Nephron progenitor cell (in vitro differentiated cells): ENCODE measurements at regions not wholly inside any gene's neighbourhood (a gene's known extent, or its start where the extent isn't known, plus 50 kb on each side); places are given as distances from the start of the nearest gene placed in this dataset.

Experiments
- DNase-seq: peaks from one replicate; pipeline ENCODE4 v3.0.0; 2021
- H3K27ac Mint-ChIP-seq: 2 replicates; pipeline ENCODE4 v1.8.0; 2021; ENCODE audit warnings: mild to moderate bottlenecking, moderate library complexity, mixed read lengths
- H3K27me3 Mint-ChIP-seq: 2 replicates; pipeline ENCODE4 v1.8.0; 2021; ENCODE audit warnings: mild to moderate bottlenecking, low read depth, mixed read lengths; ENCODE audit not compliant: poor library complexity
- H3K36me3 Mint-ChIP-seq: 2 replicates; pipeline ENCODE4 v1.8.0; 2021; ENCODE audit warnings: low read depth, mixed read lengths
- H3K4me1 Mint-ChIP-seq: 2 replicates; pipeline ENCODE4 v1.8.0; 2021; ENCODE audit warnings: mixed read lengths
- H3K4me3 Mint-ChIP-seq: 2 replicates; pipeline ENCODE4 v1.8.0; 2021; ENCODE audit warnings: mild to moderate bottlenecking, moderate library complexity, mixed read lengths
- H3K9me3 Mint-ChIP-seq: 2 replicates; pipeline ENCODE4 v1.8.0; 2021; ENCODE audit warnings: mild to moderate bottlenecking, moderate library complexity, mixed read lengths
- TF ChIP-seq, protein P1 (sequence below): fragments of 200-600 bp; sonication (generic); IDR thresholded peaks from 2 replicates; pipeline ENCODE4 v1.5.0; 2021; ENCODE audit warnings: antibody characterized with exemption

- TF ChIP-seq, protein P1, sequence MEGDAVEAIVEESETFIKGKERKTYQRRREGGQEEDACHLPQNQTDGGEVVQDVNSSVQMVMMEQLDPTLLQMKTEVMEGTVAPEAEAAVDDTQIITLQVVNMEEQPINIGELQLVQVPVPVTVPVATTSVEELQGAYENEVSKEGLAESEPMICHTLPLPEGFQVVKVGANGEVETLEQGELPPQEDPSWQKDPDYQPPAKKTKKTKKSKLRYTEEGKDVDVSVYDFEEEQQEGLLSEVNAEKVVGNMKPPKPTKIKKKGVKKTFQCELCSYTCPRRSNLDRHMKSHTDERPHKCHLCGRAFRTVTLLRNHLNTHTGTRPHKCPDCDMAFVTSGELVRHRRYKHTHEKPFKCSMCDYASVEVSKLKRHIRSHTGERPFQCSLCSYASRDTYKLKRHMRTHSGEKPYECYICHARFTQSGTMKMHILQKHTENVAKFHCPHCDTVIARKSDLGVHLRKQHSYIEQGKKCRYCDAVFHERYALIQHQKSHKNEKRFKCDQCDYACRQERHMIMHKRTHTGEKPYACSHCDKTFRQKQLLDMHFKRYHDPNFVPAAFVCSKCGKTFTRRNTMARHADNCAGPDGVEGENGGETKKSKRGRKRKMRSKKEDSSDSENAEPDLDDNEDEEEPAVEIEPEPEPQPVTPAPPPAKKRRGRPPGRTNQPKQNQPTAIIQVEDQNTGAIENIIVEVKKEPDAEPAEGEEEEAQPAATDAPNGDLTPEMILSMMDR: no peak
- H3K4me3 Mint-ChIP-seq: no peak overlapping the region
- no peak overlapping the region for H3K27ac Mint-ChIP-seq
- no peaks in the 10 kb centered on the region for H3K36me3 Mint-ChIP-seq
- H3K9me3 Mint-ChIP-seq: peaks cover 4% of the 10 kb centered on the region
- DNase-seq: no peak
- peaks cover 47% of the 10 kb centered on the region for H3K4me1 Mint-ChIP-seq
- H3K27me3 Mint-ChIP-seq: peaks cover 7% of the 10 kb centered on the region
Observed at GRCh38 chr5:167968837-167969236, 322.6 kb upstream of the WWC1 start.

DNA sequence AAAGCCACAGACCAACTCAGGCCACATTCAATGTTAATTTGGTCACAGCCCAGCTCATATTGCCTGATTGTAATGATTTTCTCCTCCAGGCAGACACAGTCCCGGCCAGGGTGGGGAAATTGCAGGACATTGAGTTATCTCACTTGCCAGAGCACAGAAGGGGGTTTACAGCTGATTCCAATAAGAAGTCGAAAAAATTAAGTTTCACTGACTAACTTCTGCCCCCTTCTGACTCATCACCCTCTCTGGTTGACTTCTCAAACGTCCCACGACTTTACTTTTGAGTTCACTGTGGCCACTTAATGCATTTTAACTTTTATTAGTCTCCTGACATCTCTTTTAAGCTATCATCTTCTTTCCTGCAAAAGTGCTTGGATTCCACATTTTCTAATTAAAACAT lies 321.4 kb upstream of the WWC1 start:
- no peak for DNase-seq
- Mint-ChIP-seq H3K27me3 (peaks cover 7% of the 10 kb centered on the region), H3K9me3 (peaks cover 4% of the 10 kb centered on the region), H3K27ac (no peak overlapping the region), H3K4me3 (no peak overlapping the region), H3K36me3 (no peaks in the 10 kb centered on the region), H3K4me1 (peaks cover 36% of the 10 kb centered on the region)
- TF ChIP-seq, protein P1: no peak

DNA sequence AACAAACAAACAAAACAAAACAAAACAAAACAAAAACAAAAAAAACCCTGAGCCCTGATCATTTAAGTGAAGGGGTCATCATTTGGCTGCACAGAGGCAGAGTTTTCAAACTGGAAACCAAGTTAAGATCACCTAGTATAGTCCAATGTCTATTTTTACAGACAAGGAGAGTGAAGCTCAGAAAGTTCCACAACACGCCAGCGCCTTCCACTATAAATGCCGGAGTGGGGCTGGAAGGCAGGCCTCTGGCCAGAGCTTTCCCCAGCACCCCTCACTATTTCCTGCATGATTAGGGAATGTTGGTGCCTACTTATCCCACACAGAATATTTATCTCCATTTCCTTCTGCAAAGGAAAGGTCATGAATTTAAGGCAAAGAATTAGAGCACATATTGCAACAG lies 319.7 kb upstream of the WWC1 start:
- H3K4me1 Mint-ChIP-seq: peaks cover 24% of the 10 kb centered on the region
- H3K27ac Mint-ChIP-seq: no peak overlapping the region
- H3K9me3 Mint-ChIP-seq: peaks cover 4% of the 10 kb centered on the region
- DNase-seq: no peak
- H3K4me3 Mint-ChIP-seq: no peak overlapping the region
- peaks cover 7% of the 10 kb centered on the region for H3K27me3 Mint-ChIP-seq
- H3K36me3 Mint-ChIP-seq: no peaks in the 10 kb centered on the region
- TF ChIP-seq, protein P1: no peak

- Mint-ChIP-seq H3K4me1 (peaks cover 10% of the 10 kb centered on the region), H3K9me3 (peaks cover 4% of the 10 kb centered on the region), H3K4me3 (no peak overlapping the region), H3K36me3 (no peaks in the 10 kb centered on the region), H3K27me3 (peaks cover 7% of the 10 kb centered on the region), H3K27ac (no peak overlapping the region)
- DNase-seq: no peak
- TF ChIP-seq, protein P1: no peak
Observed at GRCh38 chr5:167973126-167973525, 318.3 kb upstream of the WWC1 start.

- Mint-ChIP-seq H3K27me3 (peaks cover 6% of the 10 kb centered on the region), H3K36me3 (no peaks in the 10 kb centered on the region), H3K27ac (peak overlapping the region; percentile 30), H3K9me3 (peaks cover 3% of the 10 kb centered on the region), H3K4me3 (no peak overlapping the region), H3K4me1 (peaks cover 25% of the 10 kb centered on the region)
- TF ChIP-seq, protein P1: no peak
- no peak for DNase-seq
Observed at GRCh38 chr5:167984951-167985350, 306.5 kb upstream of the WWC1 start.

GRCh38 chr5:167985373-167985772 lies 306.1 kb upstream of the WWC1 start:
- no peak overlapping the region for H3K4me3 Mint-ChIP-seq
- H3K27ac Mint-ChIP-seq: no peak overlapping the region
- peaks cover 25% of the 10 kb centered on the region for H3K4me1 Mint-ChIP-seq
- no peak for DNase-seq
- H3K9me3 Mint-ChIP-seq: peaks cover 3% of the 10 kb centered on the region
- no peaks in the 10 kb centered on the region for H3K36me3 Mint-ChIP-seq
- TF ChIP-seq, protein P1: no peak
- H3K27me3 Mint-ChIP-seq: peaks cover 6% of the 10 kb centered on the region
